DOHH2 (cell line): ENCODE measurements at regions not wholly inside any gene's neighbourhood (a gene's known extent, or its start where the extent isn't known, plus 50 kb on each side); places are given as distances from the start of the nearest gene placed in this dataset.

Experiments used
- EZH2phosphoT487 ChIP-seq: fragments of 200-600 bp; sonication (generic); IDR thresholded peaks from 2 replicates; pipeline ENCODE4 v1.6.1; 2017; ENCODE audit warnings: borderline replicate concordance, mild to moderate bottlenecking, antibody characterized with exemption, low read length, moderate library complexity, mixed read lengths
- TF ChIP-seq, protein P1 (sequence below): fragments of 200-600 bp; sonication (generic); IDR thresholded peaks from one replicate; pipeline ENCODE4 v1.5.1; 2014; ENCODE audit warnings: antibody characterized with exemption, mild to moderate bottlenecking, low read depth, low read length; ENCODE audit not compliant: poor library complexity, severe bottlenecking

- TF ChIP-seq, protein P1, sequence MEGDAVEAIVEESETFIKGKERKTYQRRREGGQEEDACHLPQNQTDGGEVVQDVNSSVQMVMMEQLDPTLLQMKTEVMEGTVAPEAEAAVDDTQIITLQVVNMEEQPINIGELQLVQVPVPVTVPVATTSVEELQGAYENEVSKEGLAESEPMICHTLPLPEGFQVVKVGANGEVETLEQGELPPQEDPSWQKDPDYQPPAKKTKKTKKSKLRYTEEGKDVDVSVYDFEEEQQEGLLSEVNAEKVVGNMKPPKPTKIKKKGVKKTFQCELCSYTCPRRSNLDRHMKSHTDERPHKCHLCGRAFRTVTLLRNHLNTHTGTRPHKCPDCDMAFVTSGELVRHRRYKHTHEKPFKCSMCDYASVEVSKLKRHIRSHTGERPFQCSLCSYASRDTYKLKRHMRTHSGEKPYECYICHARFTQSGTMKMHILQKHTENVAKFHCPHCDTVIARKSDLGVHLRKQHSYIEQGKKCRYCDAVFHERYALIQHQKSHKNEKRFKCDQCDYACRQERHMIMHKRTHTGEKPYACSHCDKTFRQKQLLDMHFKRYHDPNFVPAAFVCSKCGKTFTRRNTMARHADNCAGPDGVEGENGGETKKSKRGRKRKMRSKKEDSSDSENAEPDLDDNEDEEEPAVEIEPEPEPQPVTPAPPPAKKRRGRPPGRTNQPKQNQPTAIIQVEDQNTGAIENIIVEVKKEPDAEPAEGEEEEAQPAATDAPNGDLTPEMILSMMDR: no peak
- no peak for TF ChIP-seq EZH2phosphoT487
Measured at GRCh38 chrX:113974881-113975280, 609.0 kb upstream of the HTR2C start.
